BJ (cell line): ENCODE measurements at regions not wholly inside any gene's neighbourhood (a gene's known extent, or its start where the extent isn't known, plus 50 kb on each side); places are given as distances from the start of the nearest gene placed in this dataset.

Source experiments
- CTCF ChIA-PET: fragments of 350-600 bp; formaldehyde crosslinking; extraction: SDS; loops from one replicate; lab custom pipeline; 2021; ENCODE audit warnings: antibody characterized with exemption, inconsistent platforms; lab: Yijun Ruan, JAX
- POLR2A ChIA-PET: fragments of 300-600 bp; sonication (Branson Sonifier 250); formaldehyde crosslinking; extraction: SDS; loops from one replicate; lab custom pipeline; 2021; ENCODE audit warnings: antibody characterized with exemption; lab: Charles Lee
- DNase-seq: peaks from one replicate; pipeline ENCODE4 v3.0.0-alpha.2; 2011; ENCODE audit warnings: low read depth
- H3K27me3 ChIP-seq: 2 replicates; pipeline ENCODE4 v1.6.0; 2011; ENCODE audit warnings: low read length; ENCODE audit not compliant: control insufficient read depth, insufficient read depth
- H3K36me3 ChIP-seq: 2 replicates; pipeline ENCODE4 v1.5.1; 2011; ENCODE audit warnings: low read length; ENCODE audit not compliant: control insufficient read depth, insufficient read depth
- H3K4me3 ChIP-seq: 2 replicates; pipeline ENCODE4 v1.5.1; 2011; ENCODE audit warnings: low read depth, mild to moderate bottlenecking, control low read depth, low read length
- TF ChIP-seq, protein P1 (sequence below): IDR thresholded peaks from 2 replicates; pipeline ENCODE4 v1.5.1; 2011; ENCODE audit warnings: low read depth, mild to moderate bottlenecking, control low read depth, inconsistent platforms, low read length, moderate library complexity; ENCODE audit not compliant: insufficient read depth

DNA sequence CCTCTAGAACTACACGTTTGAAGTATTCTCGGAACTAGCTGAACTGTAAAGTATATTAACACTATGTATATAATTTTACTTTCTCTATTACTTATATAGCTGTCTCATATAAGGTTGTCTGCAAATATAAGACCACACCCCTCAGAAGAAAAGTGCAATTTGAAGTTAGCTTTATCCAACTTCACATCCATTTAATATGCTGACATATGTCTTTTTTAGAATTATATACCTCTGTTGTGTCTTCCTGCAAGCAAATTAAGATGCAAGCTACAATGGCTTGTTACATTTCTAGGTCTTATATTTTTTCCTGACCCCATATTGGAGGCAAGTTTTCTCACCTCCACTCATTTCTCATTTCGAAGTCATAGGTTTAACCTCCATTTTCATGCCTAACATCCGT lies 349.0 kb upstream of the AGA start:
- ChIA-PET POLR2A (no interaction called here), CTCF (no interaction called here)

DNA sequence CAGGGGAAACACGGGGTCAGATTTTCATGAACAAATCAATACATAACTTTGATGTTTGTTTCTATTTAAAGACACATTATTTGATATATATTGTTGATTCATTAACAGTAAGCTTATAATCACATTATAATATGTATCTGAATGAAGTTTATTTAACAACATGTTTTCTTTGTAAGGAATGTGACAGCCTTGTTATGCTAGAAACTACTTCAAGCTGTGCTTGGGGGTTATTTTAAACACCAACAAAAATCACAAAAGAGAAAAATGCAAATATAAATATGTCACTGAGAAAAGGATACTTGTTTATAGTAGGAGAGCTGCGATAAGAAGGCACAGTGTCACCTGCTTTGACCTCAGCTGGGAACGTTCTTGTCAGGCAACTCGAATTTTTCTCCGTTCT lies 354.6 kb upstream of the AGA start:
- H3K4me3 ChIP-seq: no peak overlapping the region
- TF ChIP-seq, protein P1, sequence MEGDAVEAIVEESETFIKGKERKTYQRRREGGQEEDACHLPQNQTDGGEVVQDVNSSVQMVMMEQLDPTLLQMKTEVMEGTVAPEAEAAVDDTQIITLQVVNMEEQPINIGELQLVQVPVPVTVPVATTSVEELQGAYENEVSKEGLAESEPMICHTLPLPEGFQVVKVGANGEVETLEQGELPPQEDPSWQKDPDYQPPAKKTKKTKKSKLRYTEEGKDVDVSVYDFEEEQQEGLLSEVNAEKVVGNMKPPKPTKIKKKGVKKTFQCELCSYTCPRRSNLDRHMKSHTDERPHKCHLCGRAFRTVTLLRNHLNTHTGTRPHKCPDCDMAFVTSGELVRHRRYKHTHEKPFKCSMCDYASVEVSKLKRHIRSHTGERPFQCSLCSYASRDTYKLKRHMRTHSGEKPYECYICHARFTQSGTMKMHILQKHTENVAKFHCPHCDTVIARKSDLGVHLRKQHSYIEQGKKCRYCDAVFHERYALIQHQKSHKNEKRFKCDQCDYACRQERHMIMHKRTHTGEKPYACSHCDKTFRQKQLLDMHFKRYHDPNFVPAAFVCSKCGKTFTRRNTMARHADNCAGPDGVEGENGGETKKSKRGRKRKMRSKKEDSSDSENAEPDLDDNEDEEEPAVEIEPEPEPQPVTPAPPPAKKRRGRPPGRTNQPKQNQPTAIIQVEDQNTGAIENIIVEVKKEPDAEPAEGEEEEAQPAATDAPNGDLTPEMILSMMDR: no peak
- POLR2A ChIA-PET: no interaction called here
- no peaks in the 10 kb centered on the region for H3K27me3 ChIP-seq
- H3K36me3 ChIP-seq: no peaks in the 10 kb centered on the region
- no peak for DNase-seq
- CTCF ChIA-PET: no interaction called here

More for the DNA sequence above, 349.0 kb upstream of the AGA start:
- Histone ChIP-seq H3K27me3 (no peaks in the 10 kb centered on the region), H3K4me3 (no peak overlapping the region), H3K36me3 (no peaks in the 10 kb centered on the region)
- TF ChIP-seq, protein P1: no peak
- no peak for DNase-seq

- TF ChIP-seq, protein P1: no peak
- no peak for DNase-seq
- H3K27me3 ChIP-seq: no peaks in the 10 kb centered on the region
- CTCF ChIA-PET: no interaction called here
- POLR2A ChIA-PET: no interaction called here
- no peak overlapping the region for H3K4me3 ChIP-seq
- no peaks in the 10 kb centered on the region for H3K36me3 ChIP-seq
These were observed 355.9 kb upstream of the AGA start for GRCh38 chr4:177798161-177798560.

GRCh38 chr4:177802162-177802561 lies 359.9 kb upstream of the AGA start:
- TF ChIP-seq, protein P1: no peak
- ChIA-PET CTCF (no interaction called here), POLR2A (no interaction called here)
- no peak for DNase-seq
- no peaks in the 10 kb centered on the region for H3K36me3 ChIP-seq
- no peak overlapping the region for H3K4me3 ChIP-seq
- H3K27me3 ChIP-seq: no peaks in the 10 kb centered on the region

GRCh38 chr4:177802661-177803060 lies 360.4 kb upstream of the AGA start:
- H3K36me3 ChIP-seq: no peaks in the 10 kb centered on the region
- H3K4me3 ChIP-seq: no peak overlapping the region
- DNase-seq: no peak
- ChIA-PET CTCF (no interaction called here), POLR2A (no interaction called here)
- TF ChIP-seq, protein P1: no peak
- H3K27me3 ChIP-seq: no peaks in the 10 kb centered on the region
